SK-N-SH (cell line): ENCODE measurements at regions not wholly inside any gene's neighbourhood (a gene's known extent, or its start where the extent isn't known, plus 50 kb on each side); places are given as distances from the start of the nearest gene placed in this dataset.

Experiments used
- CTCF ChIA-PET: fragments of 300-600, 350-600 bp; formaldehyde crosslinking; extraction: SDS; loops from one replicate; lab custom pipeline; 2021; lab: Yijun Ruan, JAX
- POLR2A ChIA-PET: fragments of 350-600 bp; sonication (Branson Sonifier 250); formaldehyde crosslinking; extraction: SDS; loops from one replicate; lab custom pipeline; 2020; ENCODE audit warnings: antibody characterized with exemption, inconsistent platforms; lab: Yijun Ruan, JAX
- DNase-seq: peaks from one replicate; pipeline ENCODE4 v3.0.0; 2012
- H2AFZ ChIP-seq: fragments of 200-600 bp; sonication (generic); 2 replicates; pipeline ENCODE4 v1.8.1; 2016; ENCODE audit warnings: antibody characterized with exemption, mild to moderate bottlenecking, low read depth
- H3F3A ChIP-seq: fragments of 200-600 bp; sonication (generic); replicated peaks from 2 replicates; pipeline ENCODE3; 2016; ENCODE audit warnings: antibody characterized with exemption, mild to moderate bottlenecking; ENCODE audit not compliant: insufficient read depth
- H3K27ac ChIP-seq, 2 experiments: fragments of 200-500 bp in 1 of 2; fragments of 200-600 bp in 1 of 2; sonication (Bioruptor generic) in 1 of 2; sonication (generic), shearing (Covaris generic) in 1 of 2; 2 replicates each; pipeline versions ENCODE4 v1.5.1 to v1.6.1; 2014 to 2016; ENCODE audit warnings: low read depth in 2 of 2, inconsistent platforms in 1 of 2, low read length in 1 of 2, mild to moderate bottlenecking in 1 of 2, mixed read lengths in 1 of 2
- H3K27me3 ChIP-seq: fragments of 200-600 bp; sonication (generic), shearing (Covaris generic); 2 replicates; pipeline ENCODE4 v1.6.1; 2016; ENCODE audit warnings: mixed run types; ENCODE audit not compliant: insufficient read depth
- H3K36me3 ChIP-seq, 2 experiments: fragments of 200-500 bp in 1 of 2; fragments of 200-600 bp in 1 of 2; sonication (Bioruptor generic) in 1 of 2; sonication (generic) in 1 of 2; replicated peaks in 1 of 2; 2 replicates each; pipeline versions ENCODE3 to v1.5.1; 2014 to 2016; ENCODE audit warnings: low read length in 1 of 2, mild to moderate bottlenecking in 1 of 2; ENCODE audit not compliant: insufficient read depth in 2 of 2, control insufficient read depth in 1 of 2
- H3K4me1 ChIP-seq, 2 experiments: fragments of 200-500 bp in 1 of 2; fragments of 200-600 bp in 1 of 2; sonication (Bioruptor generic) in 1 of 2; sonication (generic), shearing (Covaris generic) in 1 of 2; 2 replicates each; pipeline versions ENCODE4 v1.5.1 to v1.6.1; 2014 to 2016; ENCODE audit warnings: low read depth in 1 of 2, low read length in 1 of 2, mixed run types in 1 of 2; ENCODE audit not compliant: insufficient read depth in 2 of 2, control insufficient read depth in 1 of 2
- H3K4me2 ChIP-seq: fragments of 200-600 bp; sonication (generic), shearing (Covaris generic); 2 replicates; pipeline ENCODE4 v1.6.1; 2017; ENCODE audit warnings: mixed run types
- H3K4me3 ChIP-seq, 2 experiments: fragments of 200-500 bp in 1 of 2; fragments of 200-600 bp in 1 of 2; sonication (Bioruptor generic) in 1 of 2; sonication (generic), shearing (Covaris generic) in 1 of 2; 2 replicates each; pipeline versions ENCODE4 v1.5.1 to v1.8.1; 2014 to 2016; ENCODE audit warnings: low read depth in 2 of 2, inconsistent platforms in 1 of 2, low read length in 1 of 2, mild to moderate bottlenecking in 1 of 2, mixed read lengths in 1 of 2, moderate library complexity in 1 of 2
- H3K79me2 ChIP-seq: fragments of 200-600 bp; sonication (generic); 2 replicates; pipeline ENCODE4 v1.8.1; 2017; ENCODE audit warnings: mild to moderate bottlenecking; ENCODE audit not compliant: insufficient read depth
- H3K9ac ChIP-seq: fragments of 200-600 bp; sonication (generic); 2 replicates; pipeline ENCODE4 v1.6.1; 2017; ENCODE audit warnings: mixed run types
- H3K9me2 ChIP-seq: fragments of 200-600 bp; sonication (generic); 2 replicates; pipeline ENCODE4 v1.6.1; 2017; ENCODE audit warnings: mixed run types
- H3K9me3 ChIP-seq: fragments of 200-600 bp; sonication (generic); 2 replicates; pipeline ENCODE4 v1.6.1; 2017; ENCODE audit warnings: mixed run types, mild to moderate bottlenecking, moderate library complexity
- H4K20me1 ChIP-seq: fragments of 200-600 bp; sonication (generic); 2 replicates; pipeline ENCODE4 v1.6.1; 2017; ENCODE audit warnings: mild to moderate bottlenecking, mixed run types; ENCODE audit not compliant: insufficient read depth
- FOSL2 ChIP-seq: IDR thresholded peaks from 2 replicates; pipeline ENCODE4 v1.4.0; 2012; ENCODE audit warnings: low read depth, mild to moderate bottlenecking, moderate library complexity, borderline replicate concordance
- FOXM1 ChIP-seq: IDR thresholded peaks from 2 replicates; pipeline ENCODE4 v1.4.0; 2012; ENCODE audit warnings: low read depth, mild to moderate bottlenecking
- JUND ChIP-seq: IDR thresholded peaks from 2 replicates; pipeline ENCODE4 v1.4.0; 2012
- MEF2A ChIP-seq: IDR thresholded peaks from 2 replicates; pipeline ENCODE4 v1.4.0; 2012; ENCODE audit warnings: low read depth, borderline replicate concordance
- MXI1 ChIP-seq: IDR thresholded peaks from 2 replicates; pipeline ENCODE4 v1.6.1; 2012; ENCODE audit warnings: mild to moderate bottlenecking, low read depth, low read length, improper control_type of control experiment
- NRF1 ChIP-seq: IDR thresholded peaks from 2 replicates; pipeline ENCODE4 v1.6.1; 2012; ENCODE audit warnings: low read depth, mild to moderate bottlenecking, low read length
- RAD21 ChIP-seq: IDR thresholded peaks from 2 replicates; pipeline ENCODE4 v1.6.1; 2012; ENCODE audit warnings: mild to moderate bottlenecking, low read length
- RFX5 ChIP-seq: IDR thresholded peaks from 2 replicates; pipeline ENCODE4 v1.6.1; 2012; ENCODE audit warnings: mild to moderate bottlenecking, improper control_type of control experiment, low read length
- RXRA ChIP-seq: IDR thresholded peaks from 2 replicates; pipeline ENCODE4 v1.4.0; 2012; ENCODE audit warnings: low read depth, mild to moderate bottlenecking, borderline replicate concordance
- TEAD4 ChIP-seq: IDR thresholded peaks from 2 replicates; pipeline ENCODE4 v1.4.0; 2012; ENCODE audit warnings: mild to moderate bottlenecking, borderline replicate concordance; ENCODE audit not compliant: insufficient read depth
- WGBS: methylation state at CpG from one replicate; pipeline ENCODE4 v1.1.6; 2017; ENCODE audit warnings: low lambda C conversion rate; 5-methylcytosine and 5-hydroxymethylcytosine counted together
- TF ChIP-seq, protein P1 (sequence below): IDR thresholded peaks from 2 replicates; pipeline ENCODE4; 2012
- TF ChIP-seq, protein P2 (sequence below): IDR thresholded peaks from 2 replicates; pipeline ENCODE4 v1.4.0; 2012; ENCODE audit warnings: low read depth, borderline replicate concordance
- TF ChIP-seq, protein P3 (sequence below): fragments of 150-350 bp; IDR thresholded peaks from 2 replicates; pipeline ENCODE4 v1.6.1; 2017; ENCODE audit warnings: antibody characterized with exemption, low read length, low read depth, borderline replicate concordance
- TF ChIP-seq, protein P4 (sequence below): fragments of 150-350 bp; IDR thresholded peaks from 2 replicates; pipeline ENCODE4 v1.6.1; 2016; ENCODE audit warnings: mild to moderate bottlenecking, low read depth, low read length
- TF ChIP-seq, protein P5 (sequence below): IDR thresholded peaks from 2 replicates; pipeline ENCODE4 v1.4.0; 2012; ENCODE audit warnings: low read depth, borderline replicate concordance
- TF ChIP-seq, protein P6 (sequence below): fragments of 200-600 bp; sonication (generic); IDR thresholded peaks from 2 replicates; pipeline ENCODE4 v1.6.1; 2017; ENCODE audit warnings: antibody characterized with exemption, mild to moderate bottlenecking, moderate library complexity

DNA sequence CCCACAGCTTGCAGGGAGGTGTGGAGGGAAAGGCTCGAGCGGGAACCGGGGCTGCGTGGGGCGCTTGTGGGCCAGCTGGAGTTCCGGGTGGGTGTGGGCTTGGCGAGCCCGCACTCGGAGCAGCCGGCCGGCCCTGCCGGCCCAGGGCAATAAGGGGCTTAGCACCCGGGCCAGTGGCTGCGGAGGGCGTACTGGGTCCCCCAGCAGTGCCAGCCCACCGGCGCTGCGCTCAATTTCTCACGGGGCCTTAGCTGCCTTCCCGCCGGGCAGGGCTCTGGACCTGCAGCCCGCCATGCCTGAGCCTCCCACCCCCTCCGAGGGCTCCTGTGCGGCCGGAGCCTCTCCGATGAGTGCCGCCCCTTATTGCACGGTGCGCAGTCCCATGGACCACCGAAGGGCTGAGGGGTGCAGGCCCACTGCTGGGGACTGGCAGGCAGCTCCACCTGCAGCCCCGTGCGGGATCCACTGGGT lies 1242.2 kb upstream of the EYS start:
- TF ChIP-seq RXRA: no peak
- no peak for TF ChIP-seq FOSL2
- TF ChIP-seq, protein P1, sequence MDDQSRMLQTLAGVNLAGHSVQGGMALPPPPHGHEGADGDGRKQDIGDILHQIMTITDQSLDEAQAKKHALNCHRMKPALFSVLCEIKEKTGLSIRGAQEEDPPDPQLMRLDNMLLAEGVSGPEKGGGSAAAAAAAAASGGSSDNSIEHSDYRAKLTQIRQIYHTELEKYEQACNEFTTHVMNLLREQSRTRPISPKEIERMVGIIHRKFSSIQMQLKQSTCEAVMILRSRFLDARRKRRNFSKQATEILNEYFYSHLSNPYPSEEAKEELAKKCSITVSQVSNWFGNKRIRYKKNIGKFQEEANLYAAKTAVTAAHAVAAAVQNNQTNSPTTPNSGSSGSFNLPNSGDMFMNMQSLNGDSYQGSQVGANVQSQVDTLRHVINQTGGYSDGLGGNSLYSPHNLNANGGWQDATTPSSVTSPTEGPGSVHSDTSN: no peak
- no peak for TF ChIP-seq FOXM1
- TF ChIP-seq MXI1: no peak
- TF ChIP-seq, protein P2, sequence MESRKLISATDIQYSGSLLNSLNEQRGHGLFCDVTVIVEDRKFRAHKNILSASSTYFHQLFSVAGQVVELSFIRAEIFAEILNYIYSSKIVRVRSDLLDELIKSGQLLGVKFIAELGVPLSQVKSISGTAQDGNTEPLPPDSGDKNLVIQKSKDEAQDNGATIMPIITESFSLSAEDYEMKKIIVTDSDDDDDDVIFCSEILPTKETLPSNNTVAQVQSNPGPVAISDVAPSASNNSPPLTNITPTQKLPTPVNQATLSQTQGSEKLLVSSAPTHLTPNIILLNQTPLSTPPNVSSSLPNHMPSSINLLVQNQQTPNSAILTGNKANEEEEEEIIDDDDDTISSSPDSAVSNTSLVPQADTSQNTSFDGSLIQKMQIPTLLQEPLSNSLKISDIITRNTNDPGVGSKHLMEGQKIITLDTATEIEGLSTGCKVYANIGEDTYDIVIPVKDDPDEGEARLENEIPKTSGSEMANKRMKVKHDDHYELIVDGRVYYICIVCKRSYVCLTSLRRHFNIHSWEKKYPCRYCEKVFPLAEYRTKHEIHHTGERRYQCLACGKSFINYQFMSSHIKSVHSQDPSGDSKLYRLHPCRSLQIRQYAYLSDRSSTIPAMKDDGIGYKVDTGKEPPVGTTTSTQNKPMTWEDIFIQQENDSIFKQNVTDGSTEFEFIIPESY: no peak
- TF ChIP-seq, all 33 proteins: peak for 0
- no peak for DNase-seq
- Histone ChIP-seq H3K4me3 (no peak overlapping the region), H3K27ac (no peak overlapping the region), H2AFZ (no peak overlapping the region), H3F3A (no peaks in the 10 kb centered on the region), H3K9ac (no peak overlapping the region), H3K36me3 (no peaks in the 10 kb centered on the region), H3K27me3 (no peaks in the 10 kb centered on the region), H3K9me2 (no peaks in the 10 kb centered on the region), H3K4me1 (no peaks in the 10 kb centered on the region), H3K9me3 (no peaks in the 10 kb centered on the region), H4K20me1 (no peaks in the 10 kb centered on the region), H3K4me2 (no peak overlapping the region), H3K79me2 (no peaks in the 10 kb centered on the region)
- POLR2A ChIA-PET: no interaction called here
- 75% methylated on average over 4 of the region's 32 CpGs for WGBS
- CTCF ChIA-PET: no interaction called here

DNA sequence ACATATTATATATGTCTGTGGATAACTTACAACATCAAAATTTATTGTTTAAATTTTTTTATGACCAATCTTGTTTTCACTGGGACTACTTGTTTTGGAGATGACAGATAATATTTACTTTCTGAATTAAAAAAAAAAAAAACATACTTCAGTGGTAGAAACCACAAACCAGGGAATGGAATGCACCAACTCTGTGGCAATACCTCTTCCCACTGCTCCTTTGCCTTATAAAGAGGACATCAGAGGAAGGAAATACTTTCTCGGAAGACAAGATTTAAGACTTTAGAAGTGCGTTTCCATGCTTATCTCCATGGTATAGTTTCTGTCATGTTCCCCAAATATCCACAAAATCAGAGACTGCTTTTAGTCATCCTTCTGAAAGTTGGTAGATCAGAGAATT lies 1241.1 kb upstream of the EYS start:
- no peaks in the 10 kb centered on the region for H3K9me3 ChIP-seq
- H2AFZ ChIP-seq: no peak overlapping the region
- H3F3A ChIP-seq: no peaks in the 10 kb centered on the region
- H3K36me3 ChIP-seq: no peaks in the 10 kb centered on the region
- H3K4me2 ChIP-seq: no peak overlapping the region
- no peak overlapping the region for H3K4me3 ChIP-seq
- H3K9me2 ChIP-seq: no peaks in the 10 kb centered on the region
- H3K27ac ChIP-seq: no peak overlapping the region
- no peaks in the 10 kb centered on the region for H3K79me2 ChIP-seq
- WGBS: 34% methylated on average over 2 of the region's 2 CpGs
- DNase-seq: no peak
- CTCF ChIA-PET: no interaction called here
- H4K20me1 ChIP-seq: no peaks in the 10 kb centered on the region
- TF ChIP-seq, protein P2: no peak
- TF ChIP-seq MXI1: no peak
- no peak for TF ChIP-seq MEF2A
- TF ChIP-seq, protein P3, sequence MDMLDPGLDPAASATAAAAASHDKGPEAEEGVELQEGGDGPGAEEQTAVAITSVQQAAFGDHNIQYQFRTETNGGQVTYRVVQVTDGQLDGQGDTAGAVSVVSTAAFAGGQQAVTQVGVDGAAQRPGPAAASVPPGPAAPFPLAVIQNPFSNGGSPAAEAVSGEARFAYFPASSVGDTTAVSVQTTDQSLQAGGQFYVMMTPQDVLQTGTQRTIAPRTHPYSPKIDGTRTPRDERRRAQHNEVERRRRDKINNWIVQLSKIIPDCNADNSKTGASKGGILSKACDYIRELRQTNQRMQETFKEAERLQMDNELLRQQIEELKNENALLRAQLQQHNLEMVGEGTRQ: no peak
- TF ChIP-seq, protein P4, sequence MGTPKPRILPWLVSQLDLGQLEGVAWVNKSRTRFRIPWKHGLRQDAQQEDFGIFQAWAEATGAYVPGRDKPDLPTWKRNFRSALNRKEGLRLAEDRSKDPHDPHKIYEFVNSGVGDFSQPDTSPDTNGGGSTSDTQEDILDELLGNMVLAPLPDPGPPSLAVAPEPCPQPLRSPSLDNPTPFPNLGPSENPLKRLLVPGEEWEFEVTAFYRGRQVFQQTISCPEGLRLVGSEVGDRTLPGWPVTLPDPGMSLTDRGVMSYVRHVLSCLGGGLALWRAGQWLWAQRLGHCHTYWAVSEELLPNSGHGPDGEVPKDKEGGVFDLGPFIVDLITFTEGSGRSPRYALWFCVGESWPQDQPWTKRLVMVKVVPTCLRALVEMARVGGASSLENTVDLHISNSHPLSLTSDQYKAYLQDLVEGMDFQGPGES: no peak
- no peak for TF ChIP-seq RFX5
- TF ChIP-seq TEAD4: no peak
- TF ChIP-seq RAD21: no peak
- TF ChIP-seq, protein P5, sequence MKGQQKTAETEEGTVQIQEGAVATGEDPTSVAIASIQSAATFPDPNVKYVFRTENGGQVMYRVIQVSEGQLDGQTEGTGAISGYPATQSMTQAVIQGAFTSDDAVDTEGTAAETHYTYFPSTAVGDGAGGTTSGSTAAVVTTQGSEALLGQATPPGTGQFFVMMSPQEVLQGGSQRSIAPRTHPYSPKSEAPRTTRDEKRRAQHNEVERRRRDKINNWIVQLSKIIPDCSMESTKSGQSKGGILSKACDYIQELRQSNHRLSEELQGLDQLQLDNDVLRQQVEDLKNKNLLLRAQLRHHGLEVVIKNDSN: no peak
- TF ChIP-seq, protein P6, sequence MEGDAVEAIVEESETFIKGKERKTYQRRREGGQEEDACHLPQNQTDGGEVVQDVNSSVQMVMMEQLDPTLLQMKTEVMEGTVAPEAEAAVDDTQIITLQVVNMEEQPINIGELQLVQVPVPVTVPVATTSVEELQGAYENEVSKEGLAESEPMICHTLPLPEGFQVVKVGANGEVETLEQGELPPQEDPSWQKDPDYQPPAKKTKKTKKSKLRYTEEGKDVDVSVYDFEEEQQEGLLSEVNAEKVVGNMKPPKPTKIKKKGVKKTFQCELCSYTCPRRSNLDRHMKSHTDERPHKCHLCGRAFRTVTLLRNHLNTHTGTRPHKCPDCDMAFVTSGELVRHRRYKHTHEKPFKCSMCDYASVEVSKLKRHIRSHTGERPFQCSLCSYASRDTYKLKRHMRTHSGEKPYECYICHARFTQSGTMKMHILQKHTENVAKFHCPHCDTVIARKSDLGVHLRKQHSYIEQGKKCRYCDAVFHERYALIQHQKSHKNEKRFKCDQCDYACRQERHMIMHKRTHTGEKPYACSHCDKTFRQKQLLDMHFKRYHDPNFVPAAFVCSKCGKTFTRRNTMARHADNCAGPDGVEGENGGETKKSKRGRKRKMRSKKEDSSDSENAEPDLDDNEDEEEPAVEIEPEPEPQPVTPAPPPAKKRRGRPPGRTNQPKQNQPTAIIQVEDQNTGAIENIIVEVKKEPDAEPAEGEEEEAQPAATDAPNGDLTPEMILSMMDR: no peak
- no peak for TF ChIP-seq FOXM1
- TF ChIP-seq JUND: no peak
- TF ChIP-seq NRF1: no peak
- no peaks in the 10 kb centered on the region for H3K27me3 ChIP-seq
- H3K4me1 ChIP-seq: no peaks in the 10 kb centered on the region
- POLR2A ChIA-PET: no interaction called here
- H3K9ac ChIP-seq: no peak overlapping the region
